ENCODE measurements at regions not wholly inside any gene's neighbourhood (a gene's known extent, or its start where the extent isn't known, plus 50 kb on each side); places are given as distances from the start of the nearest gene placed in this dataset.

DNA sequence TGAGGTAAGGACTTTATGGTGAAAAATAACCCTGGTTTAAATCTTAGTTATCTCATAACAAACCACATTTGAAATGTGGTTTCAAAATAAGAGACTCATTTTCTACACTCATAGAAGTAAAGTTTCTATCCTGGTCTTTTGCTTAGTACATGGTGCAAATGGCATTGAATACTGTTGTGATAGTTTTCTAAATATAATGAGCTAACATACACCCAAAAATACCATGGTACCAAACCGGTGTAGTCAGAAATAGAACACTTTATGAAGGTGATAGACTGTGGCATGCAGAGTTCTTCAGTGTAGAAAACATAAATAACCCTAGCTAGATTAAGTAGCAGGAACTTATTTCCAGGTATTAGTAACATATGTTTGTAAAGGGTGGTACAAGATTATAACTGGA is 629.4 kb downstream of the PLOD2 start:
- no peaks in the 10 kb centered on the region for H3K27me3 ChIP-seq (ENCODE audit: insufficient read depth, low read length)
- no peak overlapping the region for H3K4me3 ChIP-seq (ENCODE audit: low read depth, low read length, poor library complexity, severe bottlenecking)
- no peaks in the 10 kb centered on the region for H3F3A ChIP-seq (ENCODE audit: insufficient read depth, low read length)
- no peaks in the 10 kb centered on the region for H3K36me3 ChIP-seq (ENCODE audit: insufficient read depth, low read length)
- no peaks in the 10 kb centered on the region for H3K79me2 ChIP-seq (ENCODE audit: insufficient read depth, low read length)
- H3K4me2 ChIP-seq (ENCODE audit: low read length) = no peak overlapping the region
- no peaks in the 10 kb centered on the region for H3K4me1 ChIP-seq (ENCODE audit: insufficient read depth, low read length, severe bottlenecking)
- no peak overlapping the region for H3K9ac ChIP-seq (ENCODE audit: low read length)
- no peak overlapping the region for H3K27ac ChIP-seq (ENCODE audit: low read depth, low read length, poor library complexity, severe bottlenecking)
- H4K20me1 ChIP-seq (ENCODE audit: insufficient read depth, low read length) = no peaks in the 10 kb centered on the region
- no peaks in the 10 kb centered on the region for H3K9me2 ChIP-seq (ENCODE audit: low read depth, low read length)
- H2AFZ ChIP-seq (ENCODE audit: low read length) = no peak overlapping the region
- no peak for TF ChIP-seq EZH2 (IDR thresholded peaks at IDR 0.05; ENCODE audit: borderline replicate concordance, low read length)
- no peak for TF ChIP-seq CTCF (IDR thresholded peaks at IDR 0.05; ENCODE audit: low read length)
- no peaks in the 10 kb centered on the region for H3K9me3 ChIP-seq (ENCODE audit: low read length)

DNA sequence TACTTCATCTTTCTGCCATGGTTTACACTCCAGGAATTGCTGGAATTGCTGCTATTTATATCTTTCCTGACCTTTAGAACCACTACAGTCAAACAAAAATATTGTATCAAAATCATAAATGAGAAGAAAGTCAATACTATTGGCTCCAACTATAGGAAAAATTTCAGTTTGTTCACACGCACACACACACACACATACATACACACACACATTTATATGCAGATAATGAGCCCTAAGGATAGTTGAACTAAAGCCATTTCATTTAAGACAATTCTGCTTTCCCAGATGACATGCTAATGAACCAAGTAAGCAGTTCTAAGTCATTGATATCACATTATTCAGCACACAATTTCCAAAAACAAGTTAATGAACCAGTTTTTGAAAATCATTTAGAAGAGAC is 627.3 kb downstream of the PLOD2 start:
- Histone ChIP-seq H3K79me2 (ENCODE audit: insufficient read depth, low read length) (no peaks in the 10 kb centered on the region), H4K20me1 (ENCODE audit: insufficient read depth, low read length) (no peaks in the 10 kb centered on the region), H3F3A (ENCODE audit: insufficient read depth, low read length) (no peaks in the 10 kb centered on the region), H3K9me3 (ENCODE audit: low read length) (no peaks in the 10 kb centered on the region), H3K9ac (ENCODE audit: low read length) (no peak overlapping the region), H3K4me3 (ENCODE audit: low read depth, low read length, poor library complexity, severe bottlenecking) (no peak overlapping the region), H3K27me3 (ENCODE audit: insufficient read depth, low read length) (no peaks in the 10 kb centered on the region), H3K36me3 (ENCODE audit: insufficient read depth, low read length) (no peaks in the 10 kb centered on the region), H3K27ac (ENCODE audit: low read depth, low read length, poor library complexity, severe bottlenecking) (no peak overlapping the region), H2AFZ (ENCODE audit: low read length) (no peak overlapping the region), H3K9me2 (ENCODE audit: low read depth, low read length) (no peaks in the 10 kb centered on the region), H3K4me1 (ENCODE audit: insufficient read depth, low read length, severe bottlenecking) (no peaks in the 10 kb centered on the region), H3K4me2 (ENCODE audit: low read length) (no peak overlapping the region)
- no peak for TF ChIP-seq EZH2 (IDR thresholded peaks at IDR 0.05; ENCODE audit: borderline replicate concordance, low read length)
- TF ChIP-seq CTCF (IDR thresholded peaks at IDR 0.05; ENCODE audit: low read length) = no peak

DNA sequence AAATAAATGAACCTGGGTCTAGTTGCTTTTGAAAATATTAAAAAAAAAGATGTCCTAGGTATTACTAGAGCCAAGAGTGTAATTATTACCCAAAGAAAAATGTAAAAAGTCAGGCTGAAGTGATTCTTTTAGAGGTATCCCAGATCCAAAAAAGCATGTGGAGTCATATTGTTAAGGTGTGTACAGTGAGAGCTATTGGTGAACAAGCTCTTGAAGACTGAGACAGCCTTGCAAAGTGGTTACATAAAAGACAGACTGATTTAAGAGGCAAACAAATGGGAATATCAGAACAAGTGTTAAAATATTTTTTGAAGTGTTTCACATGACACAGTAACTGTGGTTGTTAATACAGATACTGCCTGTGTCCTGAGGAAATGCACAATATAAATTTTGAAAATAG is 624.5 kb downstream of the PLOD2 start:
- H3K36me3 ChIP-seq (ENCODE audit: insufficient read depth, low read length) = no peaks in the 10 kb centered on the region
- H3K9me2 ChIP-seq (ENCODE audit: low read depth, low read length) = no peaks in the 10 kb centered on the region
- H3F3A ChIP-seq (ENCODE audit: insufficient read depth, low read length) = no peaks in the 10 kb centered on the region
- H3K9ac ChIP-seq (ENCODE audit: low read length) = no peak overlapping the region
- H3K79me2 ChIP-seq (ENCODE audit: insufficient read depth, low read length) = no peaks in the 10 kb centered on the region
- no peaks in the 10 kb centered on the region for H4K20me1 ChIP-seq (ENCODE audit: insufficient read depth, low read length)
- H2AFZ ChIP-seq (ENCODE audit: low read length) = no peak overlapping the region
- H3K9me3 ChIP-seq (ENCODE audit: low read length) = no peaks in the 10 kb centered on the region
- no peak overlapping the region for H3K4me3 ChIP-seq (ENCODE audit: low read depth, low read length, poor library complexity, severe bottlenecking)
- H3K4me2 ChIP-seq (ENCODE audit: low read length) = no peak overlapping the region
- no peaks in the 10 kb centered on the region for H3K4me1 ChIP-seq (ENCODE audit: insufficient read depth, low read length, severe bottlenecking)
- H3K27ac ChIP-seq (ENCODE audit: low read depth, low read length, poor library complexity, severe bottlenecking) = no peak overlapping the region
- H3K27me3 ChIP-seq (ENCODE audit: insufficient read depth, low read length) = no peaks in the 10 kb centered on the region
- TF ChIP-seq CTCF (IDR thresholded peaks at IDR 0.05; ENCODE audit: low read length) (no peak), EZH2 (IDR thresholded peaks at IDR 0.05; ENCODE audit: borderline replicate concordance, low read length) (no peak)
